Dendritic cell treated with granulocyte-macrophage colony-stimulating factor and Interleukin-4, amounts not matched to agents 40 ng/mL and 50 ng/mL, for 4 days (primary cell): ENCODE measurements at regions not wholly inside any gene's neighbourhood (a gene's known extent, or its start where the extent isn't known, plus 50 kb on each side); places are given as distances from the start of the nearest gene placed in this dataset.
"Not testable (repeated sequence)": the region's sequence is repeated elsewhere in the genome, so short reads cannot be mapped to it uniquely, and the experiment has no call there.

Source experiments
- H3K27ac Mint-ChIP-seq: one replicate; pipeline ENCODE4 v1.8.0; 2022; ENCODE audit warnings: mild to moderate bottlenecking, mixed read lengths
- H3K27me3 Mint-ChIP-seq: one replicate; pipeline ENCODE4 v1.8.0; 2022; ENCODE audit warnings: mild to moderate bottlenecking, mixed read lengths
- H3K36me3 Mint-ChIP-seq: one replicate; pipeline ENCODE4 v1.8.0; 2022; ENCODE audit warnings: low read depth, mixed read lengths
- H3K4me1 Mint-ChIP-seq: one replicate; pipeline ENCODE4 v1.8.0; 2022; ENCODE audit warnings: low read depth, mixed read lengths
- H3K4me3 Mint-ChIP-seq: one replicate; pipeline ENCODE4 v1.8.0; 2022; ENCODE audit warnings: mild to moderate bottlenecking, moderate library complexity, mixed read lengths
- H3K9me3 Mint-ChIP-seq: one replicate; pipeline ENCODE4 v1.8.0; 2022; ENCODE audit warnings: mixed read lengths
- intact Hi-C: fragments of 100-400 bp; cut with micrococcal nuclease; formaldehyde crosslinking; loops from one replicate; pipeline ENCODE4 v1.15.0; 2022

DNA sequence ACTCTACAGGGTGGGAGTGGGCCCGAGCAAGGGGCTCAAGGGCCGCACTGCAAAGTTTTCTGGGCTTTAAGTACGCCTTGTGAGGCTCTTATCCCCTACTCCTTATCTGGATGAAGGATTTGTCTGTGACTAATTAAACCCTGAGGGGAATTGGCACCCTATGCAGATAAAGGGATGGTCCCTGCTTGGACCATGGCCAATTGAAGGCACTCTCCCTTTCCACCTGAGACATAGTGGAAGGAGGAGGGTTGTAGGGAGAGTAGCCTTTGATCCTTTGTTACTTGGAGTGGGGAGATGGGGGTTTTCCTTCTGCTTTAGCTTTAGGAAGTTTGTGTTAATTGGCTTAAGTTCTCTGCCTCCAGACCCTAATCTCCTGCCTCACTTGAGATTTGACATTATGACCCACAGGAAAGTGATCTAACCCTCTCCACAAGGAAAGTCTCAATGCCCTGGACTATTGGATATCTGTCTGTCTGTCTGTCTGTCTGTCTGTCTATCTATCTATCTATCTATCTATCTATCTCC is 1158.8 kb upstream of the SORCS1 start:
- Mint-ChIP-seq H3K27me3 (no peaks in the 10 kb centered on the region), H3K4me1 (no peaks in the 10 kb centered on the region), H3K36me3 (no peaks in the 10 kb centered on the region), H3K27ac (no peak overlapping the region), H3K4me3 (no peak overlapping the region), H3K9me3 (no peaks in the 10 kb centered on the region)
- intact Hi-C loops: no loop called here

GRCh38 chr10:108319434-108320222 is 1155.1 kb upstream of the SORCS1 start:
- intact Hi-C loops: no loop called here
- H3K36me3 Mint-ChIP-seq: no peaks in the 10 kb centered on the region
- H3K27me3 Mint-ChIP-seq: no peaks in the 10 kb centered on the region
- H3K4me1 Mint-ChIP-seq: no peaks in the 10 kb centered on the region
- H3K9me3 Mint-ChIP-seq: no peaks in the 10 kb centered on the region
- H3K4me3 Mint-ChIP-seq: no peak overlapping the region
- H3K27ac Mint-ChIP-seq: no peak overlapping the region

DNA sequence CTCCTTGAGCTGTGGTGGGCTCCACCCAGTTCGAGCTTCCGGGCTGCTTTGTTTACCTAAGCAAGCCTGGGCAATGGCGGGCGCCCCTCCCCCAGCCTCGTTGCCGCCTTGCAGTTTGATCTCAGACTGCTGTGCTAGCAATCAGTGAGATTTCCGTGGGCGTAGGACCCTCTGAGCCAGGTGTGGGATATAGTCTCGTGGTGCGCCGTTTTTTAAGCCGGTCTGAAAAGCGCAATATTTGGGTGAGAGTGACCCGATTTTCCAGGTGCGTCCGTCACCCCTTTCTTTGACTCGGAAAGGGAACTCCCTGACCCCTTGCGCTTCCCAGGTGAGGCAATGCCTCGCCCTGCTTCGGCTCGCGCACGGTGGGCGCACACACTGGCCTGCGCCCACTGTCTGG is 1151.1 kb upstream of the SORCS1 start:
- H3K4me1 Mint-ChIP-seq, H3K36me3 Mint-ChIP-seq, intact Hi-C loops, H3K27ac Mint-ChIP-seq, H3K4me3 Mint-ChIP-seq, H3K27me3 Mint-ChIP-seq, H3K9me3 Mint-ChIP-seq: not testable (repeated sequence)

DNA sequence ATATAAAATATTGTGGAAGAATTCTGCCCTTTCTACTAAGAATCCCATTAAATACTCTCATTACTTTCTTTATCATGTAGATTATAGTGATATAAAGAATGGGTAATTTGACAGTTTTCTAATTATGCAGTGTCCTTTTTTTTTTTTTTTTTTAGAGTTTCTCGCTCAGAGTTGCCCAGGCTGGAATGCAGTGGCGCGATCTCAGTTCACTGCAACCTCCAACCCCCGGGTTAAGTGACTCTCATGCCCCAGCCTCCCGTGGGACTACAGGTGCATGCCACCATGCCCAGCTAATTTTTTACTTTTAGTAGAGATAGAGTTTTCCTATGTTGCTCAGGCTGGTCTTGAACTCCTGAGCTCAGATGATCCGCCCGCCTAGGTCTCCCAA is 1143.4 kb upstream of the SORCS1 start:
- peaks cover 6% of the 10 kb centered on the region for H3K9me3 Mint-ChIP-seq
- no peak overlapping the region for H3K27ac Mint-ChIP-seq
- no peaks in the 10 kb centered on the region for H3K36me3 Mint-ChIP-seq
- no peaks in the 10 kb centered on the region for H3K4me1 Mint-ChIP-seq
- H3K4me3 Mint-ChIP-seq: no peak overlapping the region
- intact Hi-C loops: no loop called here
- H3K27me3 Mint-ChIP-seq: no peaks in the 10 kb centered on the region

GRCh38 chr10:108307250-108307924 is 1142.9 kb upstream of the SORCS1 start:
- Mint-ChIP-seq H3K27me3 (no peaks in the 10 kb centered on the region), H3K4me1 (no peaks in the 10 kb centered on the region), H3K36me3 (no peaks in the 10 kb centered on the region), H3K4me3 (no peak overlapping the region), H3K9me3 (peaks cover 11% of the 10 kb centered on the region), H3K27ac (no peak overlapping the region)
- intact Hi-C loops: no loop called here

GRCh38 chr10:108303149-108303548 is 1138.6 kb upstream of the SORCS1 start:
- intact Hi-C loops: no loop called here
- Mint-ChIP-seq H3K36me3 (no peaks in the 10 kb centered on the region), H3K4me1 (no peaks in the 10 kb centered on the region), H3K27me3 (no peaks in the 10 kb centered on the region), H3K27ac (no peak overlapping the region), H3K4me3 (no peak overlapping the region), H3K9me3 (peaks cover 13% of the 10 kb centered on the region)

DNA sequence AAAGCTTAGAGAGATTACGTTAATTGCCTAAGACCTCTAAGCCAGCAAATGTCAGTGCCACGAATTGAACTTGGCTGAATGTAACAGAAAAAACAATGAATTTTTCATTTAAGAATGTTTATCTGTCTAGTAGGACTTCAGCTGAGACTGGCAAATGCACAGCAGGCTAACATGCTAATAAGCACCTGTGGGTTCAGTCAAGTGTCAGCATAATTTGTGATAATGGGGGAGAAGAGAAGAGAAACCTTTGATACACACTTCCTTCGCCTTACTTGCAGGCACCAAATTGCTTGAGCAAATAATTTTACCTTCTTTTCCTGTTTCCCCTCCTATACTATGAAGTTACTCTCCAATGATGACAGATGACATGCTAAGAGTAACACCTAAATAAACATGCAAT is 1136.5 kb upstream of the SORCS1 start:
- H3K27me3 Mint-ChIP-seq: no peaks in the 10 kb centered on the region
- H3K4me1 Mint-ChIP-seq: no peaks in the 10 kb centered on the region
- peaks cover 13% of the 10 kb centered on the region for H3K9me3 Mint-ChIP-seq
- no peak overlapping the region for H3K4me3 Mint-ChIP-seq
- no peak overlapping the region for H3K27ac Mint-ChIP-seq
- intact Hi-C loops: no loop called here
- no peaks in the 10 kb centered on the region for H3K36me3 Mint-ChIP-seq

DNA sequence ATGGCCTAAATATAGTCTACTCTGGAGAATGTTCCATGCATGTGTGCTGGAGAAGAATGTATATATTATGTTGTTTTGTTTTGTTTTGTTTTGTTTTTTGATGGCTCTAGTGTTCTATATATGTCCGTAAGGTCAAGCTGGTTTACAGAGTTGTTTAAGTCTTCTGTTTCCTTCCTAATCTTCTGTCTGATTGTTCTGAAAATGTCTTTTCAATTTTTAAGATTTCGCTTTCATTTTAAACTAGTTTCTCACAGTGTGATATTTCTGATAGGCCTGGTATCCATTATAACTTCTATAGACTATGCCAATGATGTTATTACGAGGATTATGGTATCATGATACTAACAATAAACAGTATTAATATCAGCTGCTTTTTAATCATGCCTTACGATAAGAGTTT is 1126.3 kb upstream of the SORCS1 start:
- H3K9me3 Mint-ChIP-seq: peaks cover 9% of the 10 kb centered on the region
- H3K27ac Mint-ChIP-seq: no peak overlapping the region
- H3K4me3 Mint-ChIP-seq: no peak overlapping the region
- H3K4me1 Mint-ChIP-seq: no peaks in the 10 kb centered on the region
- H3K27me3 Mint-ChIP-seq: no peaks in the 10 kb centered on the region
- intact Hi-C loops: no loop called here
- no peaks in the 10 kb centered on the region for H3K36me3 Mint-ChIP-seq

DNA sequence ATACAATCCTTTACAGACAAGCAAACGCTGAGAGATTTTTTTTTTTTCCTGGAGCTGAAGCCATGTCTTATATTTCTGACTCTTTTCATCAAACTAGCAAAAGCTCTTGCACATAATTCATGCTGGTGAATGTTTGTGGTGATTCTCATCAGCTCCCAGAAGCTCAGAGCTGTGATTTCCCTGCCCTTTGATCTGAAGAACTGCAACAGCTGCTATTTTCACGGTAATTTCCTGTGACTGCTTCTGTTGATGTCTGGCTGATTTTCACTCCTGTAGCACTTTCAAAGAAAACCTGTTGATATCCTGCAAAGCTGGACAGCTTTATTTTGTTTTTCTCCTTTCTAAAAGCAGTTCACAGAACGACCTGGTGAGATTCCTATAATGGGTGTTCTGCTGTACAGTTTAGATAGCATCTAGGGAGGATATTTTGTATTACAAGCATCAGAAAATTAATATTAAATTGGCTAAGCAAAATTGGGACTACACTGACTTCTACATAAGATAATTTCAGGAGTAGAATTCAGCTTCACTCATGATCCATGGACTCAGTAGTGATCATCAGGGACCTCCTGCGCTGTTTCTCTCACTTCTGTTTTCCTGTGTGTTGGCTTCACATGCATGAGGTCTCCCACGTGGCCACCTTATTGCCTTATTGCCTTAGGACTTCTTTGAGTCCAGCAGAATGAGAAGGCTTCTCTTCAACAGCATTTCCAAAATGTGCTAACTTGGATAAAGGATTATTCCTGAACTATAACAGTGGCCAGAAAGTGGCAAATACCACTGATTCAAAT is 1111.6 kb upstream of the SORCS1 start:
- H3K36me3 Mint-ChIP-seq: no peaks in the 10 kb centered on the region
- peaks cover 28% of the 10 kb centered on the region for H3K9me3 Mint-ChIP-seq
- intact Hi-C loops: no loop called here
- no peaks in the 10 kb centered on the region for H3K27me3 Mint-ChIP-seq
- no peaks in the 10 kb centered on the region for H3K4me1 Mint-ChIP-seq
- no peak overlapping the region for H3K27ac Mint-ChIP-seq
- no peak overlapping the region for H3K4me3 Mint-ChIP-seq

DNA sequence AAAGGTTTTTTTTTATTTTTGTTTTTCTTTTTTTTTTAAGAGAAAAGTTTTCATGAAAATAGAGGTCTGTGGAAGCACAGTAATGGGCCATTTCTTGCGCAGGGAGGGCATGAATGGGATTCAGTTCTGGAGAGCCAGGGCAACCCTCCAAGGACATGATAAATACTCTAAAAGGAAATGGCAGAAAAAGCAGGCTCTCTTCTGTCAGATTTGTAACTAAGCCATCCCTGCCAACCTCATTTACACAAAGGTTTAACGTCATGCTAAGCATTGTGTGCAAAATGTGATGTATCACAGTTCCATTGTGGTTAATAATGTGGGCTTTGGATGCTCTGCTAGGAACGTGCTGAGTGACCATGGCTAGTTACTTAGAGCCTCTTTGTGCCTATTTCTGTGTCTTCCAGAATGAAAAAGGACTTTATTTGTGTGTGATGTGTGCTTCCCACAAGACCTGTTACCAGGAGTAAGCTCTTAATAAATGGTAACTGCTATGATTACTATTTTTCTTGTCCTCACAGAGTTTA is 1095.9 kb upstream of the SORCS1 start:
- H3K36me3 Mint-ChIP-seq: no peaks in the 10 kb centered on the region
- no peaks in the 10 kb centered on the region for H3K27me3 Mint-ChIP-seq
- H3K27ac Mint-ChIP-seq: no peak overlapping the region
- no peaks in the 10 kb centered on the region for H3K4me1 Mint-ChIP-seq
- intact Hi-C loops: no loop called here
- no peak overlapping the region for H3K4me3 Mint-ChIP-seq
- H3K9me3 Mint-ChIP-seq: no peaks in the 10 kb centered on the region

DNA sequence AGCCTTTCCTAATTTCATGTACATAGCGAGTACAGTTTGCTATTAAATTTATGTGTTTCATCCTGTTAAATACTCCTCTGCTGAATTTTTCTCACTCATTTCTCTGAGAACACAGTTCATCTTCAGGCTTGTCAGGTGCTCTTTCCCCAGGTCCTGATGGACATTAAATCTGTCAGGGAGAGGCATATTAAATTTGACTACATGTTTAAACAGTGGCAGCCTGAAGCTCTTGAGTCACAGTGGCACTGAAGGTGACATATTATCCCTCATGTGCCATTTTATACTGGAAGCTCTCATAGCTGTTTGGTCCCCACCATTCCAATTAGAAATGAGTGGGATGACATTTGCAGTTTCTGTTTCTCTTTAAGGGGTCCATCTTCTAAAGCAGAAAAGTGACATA is 1089.6 kb upstream of the SORCS1 start:
- intact Hi-C loops: no loop called here
- H3K9me3 Mint-ChIP-seq: peaks cover 8% of the 10 kb centered on the region
- H3K36me3 Mint-ChIP-seq: no peaks in the 10 kb centered on the region
- no peaks in the 10 kb centered on the region for H3K4me1 Mint-ChIP-seq
- H3K4me3 Mint-ChIP-seq: no peak overlapping the region
- H3K27me3 Mint-ChIP-seq: no peaks in the 10 kb centered on the region
- H3K27ac Mint-ChIP-seq: no peak overlapping the region

- H3K36me3 Mint-ChIP-seq: no peaks in the 10 kb centered on the region
- no peaks in the 10 kb centered on the region for H3K27me3 Mint-ChIP-seq
- intact Hi-C loops: no loop called here
- H3K27ac Mint-ChIP-seq: no peak overlapping the region
- no peak overlapping the region for H3K4me3 Mint-ChIP-seq
- H3K4me1 Mint-ChIP-seq: no peaks in the 10 kb centered on the region
- peaks cover 10% of the 10 kb centered on the region for H3K9me3 Mint-ChIP-seq
Measured at GRCh38 chr10:108252771-108253170, 1088.3 kb upstream of the SORCS1 start.

GRCh38 chr10:108250936-108251620 is 1086.6 kb upstream of the SORCS1 start:
- H3K4me1 Mint-ChIP-seq: no peaks in the 10 kb centered on the region
- intact Hi-C loops: no loop called here
- H3K36me3 Mint-ChIP-seq: no peaks in the 10 kb centered on the region
- no peak overlapping the region for H3K4me3 Mint-ChIP-seq
- peaks cover 26% of the 10 kb centered on the region for H3K9me3 Mint-ChIP-seq
- H3K27me3 Mint-ChIP-seq: no peaks in the 10 kb centered on the region
- H3K27ac Mint-ChIP-seq: no peak overlapping the region
